NCI-H1694 treated with DMSO at 0.1 percent for 48 hours (cell line): ENCODE measurements at regions not wholly inside any gene's neighbourhood (a gene's known extent, or its start where the extent isn't known, plus 50 kb on each side); places are given as distances from the start of the nearest gene placed in this dataset.
"Not testable (repeated sequence)": the region's sequence is repeated elsewhere in the genome, so short reads cannot be mapped to it uniquely, and the experiment has no call there.

Source experiments
- DNase-seq: peaks from one replicate; lab custom pipeline; 2025; lab: John Stamatoyannopoulos, UW

DNA sequence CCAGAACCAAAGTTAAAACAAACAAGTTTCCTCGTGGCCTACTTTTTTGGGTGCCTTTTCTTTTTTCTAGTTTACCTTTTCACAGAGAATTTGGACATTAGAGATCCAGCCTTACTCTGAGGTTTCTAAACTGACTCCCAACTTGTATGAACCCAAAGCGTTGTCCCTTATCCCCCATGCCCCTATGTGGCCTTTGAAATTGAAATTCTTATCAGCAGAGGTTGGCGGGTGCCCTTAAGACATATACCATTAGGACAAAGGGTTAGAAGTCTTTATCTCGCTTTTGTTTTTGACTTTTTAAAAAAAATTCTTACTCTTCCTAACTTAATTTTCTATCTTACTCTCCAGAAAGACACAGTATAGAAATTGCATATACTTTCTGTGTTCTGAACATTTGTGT, 76.3 kb upstream of the C7orf33 start:
- no peak for DNase-seq

DNA sequence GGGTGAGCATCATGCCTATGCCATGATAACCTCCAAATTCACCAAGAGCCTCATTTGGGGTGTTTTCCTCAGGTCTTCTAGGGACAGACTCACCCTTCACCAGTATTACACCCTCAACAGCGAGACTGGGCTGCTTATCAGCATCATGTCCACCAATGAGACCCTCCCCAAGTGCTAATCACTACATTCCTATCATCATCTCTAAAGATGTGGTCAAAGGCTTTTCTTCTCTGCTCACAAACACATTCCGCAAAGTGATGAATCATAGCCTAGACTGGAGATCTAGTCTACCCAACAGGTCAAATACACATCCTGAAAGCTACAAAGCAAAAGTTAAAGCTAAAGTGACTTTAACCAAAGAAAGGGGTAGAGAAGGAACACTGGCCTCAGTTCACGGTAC, 75.3 kb upstream of the C7orf33 start:
- DNase-seq = no peak

DNA sequence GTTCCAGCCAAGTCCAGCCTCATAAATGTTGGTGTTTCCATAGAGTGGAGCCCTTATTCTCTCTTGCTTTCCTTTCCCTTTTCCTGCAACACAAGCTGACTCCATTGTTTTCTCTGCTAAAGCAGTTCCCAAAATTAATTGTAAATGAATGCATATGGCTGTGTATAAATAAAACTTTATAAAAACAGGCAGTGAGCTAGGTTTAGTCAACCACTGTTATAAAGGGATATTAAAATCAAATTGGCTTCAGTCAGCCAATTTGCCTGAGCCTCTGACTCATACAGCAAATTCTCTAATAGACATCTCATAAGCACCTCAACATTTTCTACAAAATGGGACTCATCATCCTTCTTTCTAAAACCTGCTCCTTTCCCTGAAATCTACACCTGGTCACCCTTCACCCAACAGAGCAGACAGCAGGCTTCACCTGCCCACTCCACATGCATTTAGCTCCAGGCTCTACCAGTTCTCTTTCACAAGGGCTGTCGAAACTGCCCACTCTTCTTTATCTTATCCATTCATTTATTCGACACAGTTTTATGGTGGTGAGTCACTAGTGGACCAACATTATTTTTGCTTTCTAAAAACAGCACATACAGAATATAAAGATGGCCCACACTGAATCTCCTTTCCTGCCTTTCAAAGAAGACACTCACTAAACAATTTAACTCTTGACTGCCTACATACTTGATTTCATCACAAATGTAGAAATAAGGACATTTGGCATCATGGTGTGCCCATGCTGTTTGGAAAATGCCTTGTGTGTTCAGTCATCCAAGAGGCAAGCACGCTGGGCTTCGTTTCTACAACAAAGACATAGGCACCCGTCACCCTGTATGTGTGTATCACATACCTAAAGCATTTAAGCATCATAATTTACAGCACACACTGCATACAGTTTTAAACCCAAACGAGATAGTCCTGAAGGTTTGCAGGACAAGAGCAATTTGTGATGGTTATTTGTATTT, 74.6 kb upstream of the C7orf33 start:
- DNase-seq = no peak

DNA sequence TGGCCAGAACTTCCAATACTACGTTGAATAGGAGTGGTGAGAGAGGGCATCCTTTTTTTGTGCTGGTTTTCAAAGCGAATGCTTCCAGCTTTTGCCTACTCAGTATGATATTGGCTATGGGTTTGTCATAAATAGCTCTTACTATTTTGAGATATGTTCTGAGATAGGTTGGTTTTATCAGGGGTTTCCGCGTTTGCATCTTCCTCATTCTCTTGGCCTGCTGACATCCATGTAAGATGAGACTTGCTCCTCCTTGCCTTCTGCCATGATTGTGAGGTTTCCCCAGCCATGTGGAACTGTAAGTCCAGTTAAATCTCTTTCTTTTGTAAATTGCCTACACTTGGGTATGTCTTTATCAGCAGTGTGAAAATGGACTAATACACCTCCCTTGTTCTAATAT, 71.2 kb upstream of the C7orf33 start:
- DNase-seq = not testable (repeated sequence)

DNA sequence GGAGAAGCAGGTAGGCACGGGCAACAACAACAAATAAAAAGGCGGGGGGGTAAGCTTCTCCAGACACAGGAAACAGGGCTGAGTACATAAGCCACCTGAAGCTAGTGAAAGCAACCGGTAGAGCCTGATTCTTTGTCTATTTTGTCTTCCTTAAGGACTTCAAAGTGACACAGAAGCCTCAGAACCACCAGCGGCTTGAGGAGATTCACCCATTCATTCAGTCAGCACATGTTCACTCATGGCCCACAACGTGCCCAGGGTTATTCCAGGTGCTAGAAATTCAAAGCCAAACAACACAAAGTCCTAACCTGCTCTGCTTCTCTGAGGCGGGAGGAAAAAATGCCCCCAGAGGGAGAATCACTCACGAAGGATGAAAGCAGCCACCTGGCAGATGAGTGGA, 69.3 kb upstream of the C7orf33 start:
- no peak for DNase-seq

DNA sequence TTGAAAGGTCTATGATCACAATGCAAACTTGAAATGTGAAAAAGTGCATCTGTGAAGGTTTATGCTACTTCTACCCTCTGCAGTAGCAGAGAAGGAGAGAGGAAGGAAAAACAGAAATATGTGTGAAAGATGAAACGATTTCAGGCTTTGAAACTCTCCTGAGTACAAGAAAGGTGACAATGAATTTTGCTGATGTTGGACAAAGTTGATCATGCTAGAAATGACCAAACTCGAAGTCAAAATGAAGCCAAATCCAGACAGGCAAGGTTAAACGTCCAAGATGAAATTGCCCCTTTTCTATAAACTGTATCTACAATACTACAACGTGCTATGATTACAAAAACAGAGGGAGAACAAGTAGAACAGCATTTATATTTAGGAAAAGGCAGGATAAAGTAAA, 67.0 kb upstream of the C7orf33 start:
- DNase-seq = no peak

DNA sequence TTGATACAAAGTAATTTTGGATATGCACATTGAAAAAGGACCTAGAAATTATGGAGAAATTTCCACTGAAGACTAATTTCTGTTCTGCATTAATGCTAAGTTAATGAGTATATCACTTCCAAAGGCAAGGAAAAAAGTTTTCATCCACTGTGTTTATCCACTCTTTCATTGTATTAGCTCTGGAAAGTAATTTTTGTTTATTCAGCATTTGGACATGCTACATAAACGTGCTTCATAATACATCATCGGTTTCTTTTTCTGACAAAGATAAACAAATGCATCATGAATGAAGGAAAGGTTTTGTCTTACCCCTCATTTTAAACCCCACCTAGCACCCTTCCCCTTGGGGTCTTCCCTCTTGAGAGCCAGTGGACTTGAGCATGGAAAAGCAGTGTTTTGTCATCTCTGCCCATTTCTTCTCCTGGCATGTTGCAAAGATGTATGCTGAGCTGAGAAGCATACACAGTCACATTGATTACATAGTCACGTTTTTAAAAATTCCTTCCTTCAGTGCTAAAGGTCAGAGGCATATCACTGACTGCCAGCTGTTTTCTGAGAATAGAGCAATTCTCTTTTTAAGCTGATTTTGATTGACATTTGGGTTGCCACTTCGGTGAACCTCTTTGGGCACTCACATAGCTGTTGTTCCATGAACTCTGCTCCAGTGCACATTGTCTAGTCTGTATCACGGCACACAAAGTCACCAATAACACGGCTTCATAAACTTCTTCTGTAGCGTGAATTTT, 65.9 kb upstream of the C7orf33 start:
- DNase-seq = no peak

DNA sequence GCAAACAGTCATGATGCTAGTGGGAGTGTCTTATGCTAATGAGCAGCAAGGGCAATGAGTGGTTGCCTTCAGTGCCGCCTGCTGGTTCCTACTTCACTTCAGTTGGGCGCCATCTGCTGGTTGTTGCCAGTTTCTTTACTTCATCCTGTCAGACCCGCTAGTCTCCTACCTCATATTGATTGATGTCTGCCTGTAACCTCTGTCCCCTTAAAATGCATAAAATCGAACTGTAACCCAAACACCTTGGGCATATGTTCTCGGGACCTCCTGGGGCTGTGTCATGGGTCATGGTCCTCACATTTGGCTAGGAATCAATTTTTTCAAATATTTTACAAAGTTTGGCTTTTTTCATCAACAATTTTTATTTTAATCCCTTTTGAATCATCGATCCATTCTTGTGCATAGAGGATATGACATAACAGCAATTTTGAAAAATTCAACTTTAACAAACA, 62.8 kb upstream of the C7orf33 start:
- DNase-seq = peak; percentile 67

DNA sequence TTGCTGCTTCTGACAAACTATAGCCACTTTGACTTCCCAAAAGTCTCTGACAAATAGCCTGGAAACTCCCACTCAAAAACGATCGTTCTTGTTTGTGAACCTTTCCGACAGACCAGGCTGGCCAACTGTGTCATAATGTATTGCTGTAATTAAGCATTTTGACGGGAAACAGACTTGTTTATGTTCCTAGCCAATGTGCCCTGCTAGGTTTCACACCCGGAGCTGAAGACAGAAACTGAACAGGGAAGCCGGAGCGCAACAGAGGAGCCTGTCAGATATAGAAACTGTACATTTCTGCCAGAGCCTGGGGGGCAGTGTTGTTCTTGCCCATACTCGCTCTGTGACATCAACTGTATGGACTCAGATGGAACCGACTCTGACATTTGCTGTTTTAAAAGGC, 55.3 kb upstream of the C7orf33 start:
- peak; percentile 55 for DNase-seq

DNA sequence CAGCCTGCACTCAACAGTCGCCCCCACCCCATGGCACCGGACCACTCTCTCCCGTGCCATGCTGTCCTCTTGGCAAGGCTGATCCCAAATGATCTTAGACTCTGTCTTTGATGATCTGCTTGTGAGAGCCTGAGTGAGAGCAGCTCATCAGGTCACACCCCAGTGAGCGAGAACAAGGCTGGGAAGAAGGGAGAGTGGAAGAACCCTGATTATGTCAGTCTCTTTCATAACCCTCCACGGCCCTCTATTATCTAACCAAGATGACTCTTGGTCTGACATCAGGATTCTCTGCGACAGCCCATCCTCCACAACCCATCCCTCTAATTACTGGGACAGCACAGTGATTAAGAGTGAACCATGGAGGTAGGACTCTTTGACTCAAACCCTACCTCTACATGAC, 53.1 kb upstream of the C7orf33 start:
- DNase-seq = no peak

DNA sequence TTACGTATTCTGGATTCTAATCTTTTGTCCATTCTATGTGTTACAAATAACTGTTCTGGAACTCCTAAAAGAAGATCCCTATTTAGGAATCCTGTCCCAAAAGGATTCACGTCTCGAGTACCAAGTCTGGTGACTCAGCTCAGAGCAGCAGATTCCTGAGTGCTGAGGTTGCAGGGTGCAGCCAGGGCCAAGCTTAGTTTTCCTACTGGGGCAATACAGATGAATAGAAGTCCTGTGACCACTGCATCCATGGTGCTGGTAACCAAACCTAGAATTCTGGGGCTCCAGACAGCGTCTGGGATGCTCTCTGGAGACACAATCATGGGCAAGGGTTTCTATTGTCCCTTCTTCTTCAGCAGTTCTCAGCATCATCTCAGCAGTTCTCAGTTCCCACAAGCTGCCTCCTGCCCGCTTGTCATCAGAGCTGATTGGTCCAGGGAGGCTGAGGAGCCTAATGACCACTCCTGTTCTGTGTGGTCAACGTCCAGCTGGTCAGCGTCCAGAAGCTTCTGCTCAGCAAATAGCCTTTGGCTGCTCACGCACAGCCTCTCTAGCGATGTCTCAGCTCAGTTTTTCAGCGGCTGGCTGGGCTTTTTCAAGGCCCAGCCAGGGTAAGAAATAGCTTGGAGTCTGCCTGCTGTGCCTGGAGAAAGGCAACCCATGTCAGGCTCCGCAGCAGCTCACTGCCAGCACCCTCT, 50.4 kb upstream of the C7orf33 start:
- DNase-seq = no peak
